ENCODE measurements at regions not wholly inside any gene's neighbourhood (a gene's known extent, or its start where the extent isn't known, plus 50 kb on each side); places are given as distances from the start of the nearest gene placed in this dataset.

DNA sequence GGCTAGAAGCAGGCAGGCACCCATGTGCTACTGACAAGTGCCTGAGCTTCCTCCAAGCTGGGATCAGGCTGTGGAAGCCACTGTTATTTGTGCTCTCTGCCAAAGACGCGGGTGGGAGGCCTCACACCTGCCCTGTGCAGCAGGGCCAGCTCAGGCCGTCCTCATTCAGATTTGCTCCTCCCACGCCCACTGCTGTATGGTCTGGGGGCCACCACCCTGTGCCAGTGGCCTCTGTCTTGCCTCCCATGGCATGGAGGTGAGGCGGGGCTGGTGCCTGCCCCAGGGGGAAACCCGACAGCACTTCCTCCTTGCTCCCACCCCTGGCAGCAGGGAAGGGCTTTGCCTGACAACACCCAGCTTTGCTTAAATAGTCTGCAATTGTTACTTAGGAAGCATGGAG is 356.5 kb upstream of the CDH8 start:
- TF ChIP-seq CTCF (IDR thresholded peaks at IDR 0.05; ENCODE audit: low read depth, low read length, poor library complexity, severe bottlenecking) (no peak), EZH2phosphoT487 (IDR thresholded peaks at IDR 0.05; ENCODE audit: borderline replicate concordance, low read length) (no peak)

All from DOHH2 (cell line).